ENCODE measurements at regions not wholly inside any gene's neighbourhood (a gene's known extent, or its start where the extent isn't known, plus 50 kb on each side); places are given as distances from the start of the nearest gene placed in this dataset.
"Not testable (repeated sequence)": the region's sequence is repeated elsewhere in the genome, so short reads cannot be mapped to it uniquely, and the experiment has no call there.

DNA sequence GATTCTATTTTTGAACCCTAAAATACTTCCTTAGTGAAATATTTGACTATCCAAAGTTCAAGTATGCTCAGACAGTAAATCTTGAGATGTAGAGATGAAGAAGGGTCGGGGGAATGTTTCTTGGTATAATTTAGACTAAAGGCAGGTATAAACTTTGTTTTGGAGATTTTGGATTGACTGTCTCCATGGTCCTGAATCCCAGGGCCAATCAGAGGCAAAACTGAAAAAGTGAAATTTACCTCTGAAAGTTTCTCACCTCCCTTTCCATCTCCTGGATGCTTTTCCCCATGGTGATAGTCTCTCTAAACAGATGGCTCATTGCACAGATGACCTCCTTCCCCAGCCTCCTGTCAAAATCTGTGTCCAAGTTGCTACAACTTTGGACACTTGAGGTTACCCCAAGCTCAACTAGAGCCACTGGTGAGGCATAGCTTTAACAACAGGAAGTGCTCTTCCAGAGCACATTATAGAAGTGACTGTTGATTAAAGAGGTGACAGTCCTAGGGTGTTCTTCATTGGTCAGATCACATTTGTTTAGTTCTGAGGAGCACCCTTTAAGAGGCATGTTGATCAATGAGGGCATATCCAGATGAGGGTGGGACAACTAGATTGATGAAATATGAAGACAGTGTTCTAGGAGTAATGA, 128.4 kb downstream of the AKAP11 start:
- DNase-seq = no peak

DNA sequence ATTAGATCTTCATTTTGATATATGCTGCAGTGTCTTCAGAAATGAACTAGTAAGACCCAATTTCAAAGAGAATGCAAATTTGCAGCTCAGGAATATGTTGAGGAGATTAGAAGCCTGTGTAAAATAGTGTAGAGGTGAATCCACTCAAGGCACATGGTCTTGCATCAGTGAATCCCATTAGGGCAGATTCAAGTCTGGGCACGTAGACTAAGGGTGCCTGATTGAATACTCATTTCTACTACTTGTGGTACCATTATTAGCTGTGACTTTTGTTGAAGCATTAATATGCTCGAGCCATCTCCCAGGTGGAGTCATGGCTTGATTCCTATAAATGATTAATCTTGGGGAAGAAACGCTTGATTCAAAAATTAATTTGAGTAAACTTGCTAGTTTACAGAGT, 129.4 kb downstream of the AKAP11 start:
- DNase-seq = no peak

DNA sequence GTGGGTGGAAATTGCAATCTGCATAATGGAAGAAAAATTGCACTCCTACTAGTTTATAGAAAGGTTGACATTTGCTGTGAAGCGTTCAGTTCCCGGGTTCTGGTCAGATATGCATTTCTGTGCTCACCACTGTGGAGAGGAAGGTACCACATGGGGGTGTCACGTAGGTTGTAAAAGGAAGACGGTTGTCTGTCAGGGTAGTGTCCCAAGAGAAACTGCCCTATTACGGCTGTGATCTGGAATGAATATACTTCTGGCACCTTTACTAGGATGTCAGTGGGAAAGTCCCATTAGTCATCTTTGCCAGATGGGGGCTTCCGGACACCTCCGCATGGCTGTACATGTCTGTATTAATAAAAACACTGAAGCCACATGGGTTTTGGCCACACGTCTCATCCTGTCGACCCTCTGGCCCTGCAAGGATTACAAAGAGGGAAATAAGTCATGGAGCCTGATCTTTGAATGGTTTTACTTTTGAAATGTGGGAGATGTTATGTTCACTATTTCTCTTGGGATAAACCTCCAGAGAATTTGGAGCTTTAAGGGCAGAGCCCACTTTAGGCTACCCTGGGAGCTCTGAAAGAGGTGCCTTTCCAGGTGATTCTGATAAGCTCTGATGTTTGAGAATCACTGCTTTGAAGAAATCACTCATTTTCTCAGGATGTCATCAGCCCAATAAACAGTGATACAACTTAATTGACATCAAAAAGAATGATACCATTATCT, 133.9 kb downstream of the AKAP11 start:
- peak; percentile 64 to 71 for DNase-seq

DNA sequence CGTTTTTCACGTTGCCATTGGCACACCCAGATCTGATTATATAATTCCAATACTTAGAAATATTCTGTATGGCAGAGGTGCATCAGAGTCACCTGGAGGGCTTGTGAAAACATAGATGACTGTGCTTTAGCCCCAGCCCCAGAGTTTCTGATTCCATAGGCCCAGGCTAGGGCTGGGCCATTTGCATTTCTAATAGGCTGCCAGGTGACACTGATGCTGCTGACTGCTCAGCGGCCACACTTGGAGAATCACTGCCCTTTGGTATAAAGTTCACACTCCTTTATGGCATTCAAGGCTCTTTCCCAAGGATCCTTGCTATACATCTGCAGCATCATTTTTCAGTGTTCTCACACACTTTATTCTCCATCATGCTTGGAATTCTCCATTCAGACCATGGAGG, 137.1 kb downstream of the AKAP11 start:
- no peak for DNase-seq

DNA sequence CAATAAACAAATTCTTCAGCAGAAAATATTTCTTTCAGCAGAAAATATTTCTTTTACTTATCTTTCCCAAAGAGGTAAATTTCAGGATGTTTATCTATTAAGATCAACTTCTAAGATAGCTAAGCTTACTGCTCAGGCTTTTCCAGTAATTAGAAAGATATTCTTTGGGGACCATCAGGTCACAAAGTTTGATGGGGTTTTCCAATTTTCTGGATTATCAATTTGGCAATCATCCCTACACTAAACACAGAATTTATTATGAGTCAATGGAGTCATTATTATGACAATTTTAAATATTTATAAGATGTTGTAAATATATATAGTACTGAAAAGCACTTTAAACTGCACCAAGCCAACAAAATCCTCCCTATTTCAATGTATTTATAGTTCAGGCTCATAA, 137.6 kb downstream of the AKAP11 start:
- no peak for DNase-seq

DNA sequence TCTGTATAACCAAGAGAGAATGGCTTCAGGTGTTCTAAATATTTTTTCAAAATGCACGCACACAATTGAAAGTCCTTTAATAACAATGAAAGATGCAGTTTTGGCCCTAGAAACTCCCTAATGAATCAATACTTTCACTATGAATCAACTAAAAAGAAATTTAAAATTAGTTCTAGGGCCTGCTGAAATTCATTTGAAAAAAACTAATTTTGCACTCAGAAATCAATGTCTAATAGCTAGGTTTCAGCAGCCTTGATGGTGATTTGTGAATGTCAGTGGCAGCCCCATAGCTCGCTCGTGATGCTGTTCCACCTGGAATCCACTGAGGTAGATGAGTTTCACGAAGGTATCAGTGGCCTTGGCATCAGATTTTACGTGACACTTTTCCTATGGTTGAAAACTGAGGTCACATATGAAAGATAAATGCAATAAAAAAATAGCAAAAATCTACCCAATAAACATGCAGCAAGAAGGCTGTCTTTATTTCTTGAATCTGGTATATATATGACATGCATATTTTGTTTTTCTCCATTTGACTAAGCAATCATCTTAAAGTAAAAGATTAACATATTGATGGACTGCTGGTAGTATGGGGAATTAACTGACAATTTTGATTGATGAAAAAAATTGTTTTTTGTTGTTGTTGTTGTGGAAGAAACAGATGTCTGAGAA, 141.0 kb downstream of the AKAP11 start:
- no peak for DNase-seq

DNA sequence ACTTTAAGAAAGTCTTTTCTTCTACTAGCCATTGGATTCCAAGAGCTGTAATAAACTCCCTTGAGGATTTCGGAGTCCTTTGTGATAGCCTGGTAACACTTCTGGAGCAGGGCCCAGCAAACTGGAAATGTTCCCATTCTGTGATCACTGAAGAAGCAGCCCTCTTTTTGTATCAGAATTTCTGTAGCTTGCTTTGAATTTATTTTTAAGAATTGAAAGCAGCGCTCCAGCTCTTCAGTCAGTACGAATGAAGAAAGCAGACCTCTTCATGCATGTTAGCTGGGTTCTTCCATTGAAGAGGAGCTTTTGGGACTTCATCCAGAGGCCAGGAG, 141.5 kb downstream of the AKAP11 start:
- no peak for DNase-seq

DNA sequence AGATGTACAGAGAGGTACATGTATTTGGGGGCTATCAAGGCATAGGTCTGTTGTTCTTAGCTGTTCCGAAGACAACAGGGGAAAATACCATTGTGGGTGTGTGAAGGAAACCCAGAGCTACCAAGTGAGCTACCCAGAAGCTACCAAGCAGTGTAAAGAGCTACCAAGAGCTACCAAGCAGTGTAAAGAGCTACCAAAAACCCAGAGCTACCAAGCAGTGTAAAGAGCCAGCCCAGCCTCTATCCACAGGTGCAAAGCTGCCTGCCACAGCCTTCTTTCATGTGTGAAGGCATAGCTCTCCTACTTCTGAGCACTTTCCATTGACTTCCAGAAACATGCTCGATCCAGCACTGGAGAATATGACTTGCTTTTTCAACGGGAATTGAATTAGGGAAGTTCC, 145.7 kb downstream of the AKAP11 start:
- no peak for DNase-seq

DNA sequence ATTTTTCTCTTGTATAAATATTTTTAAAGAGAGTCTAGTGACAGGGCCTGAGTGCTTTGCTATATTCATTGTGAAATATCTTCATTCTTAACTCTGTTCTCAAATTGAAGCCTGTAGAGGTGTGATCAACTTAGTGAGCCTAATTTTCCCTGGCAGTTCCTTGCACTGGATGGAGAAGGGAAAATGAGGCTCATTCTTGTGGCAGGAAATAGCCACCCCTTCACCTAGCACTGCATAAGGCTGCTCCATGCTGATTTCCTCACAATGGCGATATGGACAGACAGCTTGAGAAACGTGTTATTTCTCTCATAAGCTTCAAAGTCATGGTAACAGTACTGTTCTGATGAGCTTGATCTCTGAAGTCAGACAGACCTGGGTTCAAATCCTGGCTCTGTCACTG, 146.2 kb downstream of the AKAP11 start:
- no peak for DNase-seq

DNA sequence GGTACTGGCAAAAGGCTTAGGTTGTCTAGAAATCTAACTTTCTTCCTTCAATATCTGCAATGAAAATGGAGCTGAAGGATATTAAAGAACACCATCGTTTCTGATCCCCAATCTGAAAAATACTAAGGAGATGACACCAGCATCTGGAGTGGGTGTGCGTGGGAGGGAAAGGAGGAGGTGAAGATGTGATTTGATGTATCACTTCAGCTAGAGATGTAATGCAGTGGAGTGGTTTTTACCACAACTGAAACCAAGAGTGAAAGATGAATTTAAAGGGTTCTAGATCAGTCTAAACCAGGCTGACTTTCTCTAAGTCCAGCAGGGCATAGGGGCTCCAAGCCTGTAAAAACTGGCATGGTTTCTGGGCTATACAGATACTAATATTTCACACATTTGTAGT, 148.4 kb downstream of the AKAP11 start:
- peak; percentile 66 to 70 for DNase-seq

DNA sequence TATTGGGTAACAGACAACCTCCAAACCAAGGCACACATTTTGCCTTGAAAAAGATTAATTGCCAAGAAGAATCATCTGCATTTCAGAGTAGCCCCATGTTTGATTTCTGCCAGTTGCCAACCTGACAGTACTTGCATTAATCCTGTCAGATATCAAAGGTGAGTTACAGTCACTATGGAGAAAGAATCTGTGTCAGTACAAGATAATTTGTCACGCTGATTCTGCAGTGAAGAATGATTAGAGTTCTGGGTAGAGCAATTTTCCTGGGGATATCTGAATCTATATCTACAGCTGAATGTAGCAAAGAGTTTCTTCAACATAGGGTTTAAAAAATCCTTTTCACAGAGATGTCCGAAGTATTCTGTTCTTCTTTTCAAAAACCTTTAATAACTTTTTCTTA, 150.7 kb downstream of the AKAP11 start:
- DNase-seq = no peak

DNA sequence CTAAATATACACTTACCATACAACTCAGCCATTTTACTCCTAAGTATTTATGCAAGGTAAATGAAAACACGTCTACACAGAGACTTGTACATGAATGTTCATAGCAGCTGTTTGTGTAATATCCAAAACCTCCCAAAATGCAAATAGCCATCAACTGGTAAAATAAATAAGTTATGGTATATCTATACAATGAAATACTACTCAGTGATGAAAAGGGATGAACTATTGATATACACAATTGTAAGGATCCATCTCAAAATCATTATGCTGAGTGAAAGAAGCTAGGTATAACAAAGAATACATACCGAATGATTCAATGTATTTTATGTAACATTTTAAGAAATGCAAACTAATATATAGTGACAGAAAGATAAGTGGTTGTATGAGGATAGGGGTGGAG, 149.8 kb upstream of the TNFSF11 start:
- DNase-seq = no peak

DNA sequence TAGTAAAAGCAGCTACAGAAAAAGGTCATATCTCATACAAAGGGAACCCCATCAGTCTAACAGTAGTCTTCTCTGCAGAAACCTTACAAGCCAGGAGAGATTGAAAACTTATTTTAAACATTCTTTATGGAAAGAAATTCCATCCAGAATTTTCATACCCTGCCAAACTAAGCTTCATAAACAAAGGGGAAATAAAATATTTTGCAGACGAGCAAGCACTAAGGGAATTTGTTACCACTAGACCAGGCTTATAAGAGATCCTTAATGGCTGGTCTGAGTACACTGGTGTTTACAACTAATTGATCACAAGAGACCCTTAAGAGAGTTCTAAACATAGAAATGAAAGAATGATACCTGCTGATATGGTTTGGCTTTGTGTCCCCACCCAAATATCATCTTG, 128.6 kb upstream of the TNFSF11 start:
- no peak for DNase-seq

DNA sequence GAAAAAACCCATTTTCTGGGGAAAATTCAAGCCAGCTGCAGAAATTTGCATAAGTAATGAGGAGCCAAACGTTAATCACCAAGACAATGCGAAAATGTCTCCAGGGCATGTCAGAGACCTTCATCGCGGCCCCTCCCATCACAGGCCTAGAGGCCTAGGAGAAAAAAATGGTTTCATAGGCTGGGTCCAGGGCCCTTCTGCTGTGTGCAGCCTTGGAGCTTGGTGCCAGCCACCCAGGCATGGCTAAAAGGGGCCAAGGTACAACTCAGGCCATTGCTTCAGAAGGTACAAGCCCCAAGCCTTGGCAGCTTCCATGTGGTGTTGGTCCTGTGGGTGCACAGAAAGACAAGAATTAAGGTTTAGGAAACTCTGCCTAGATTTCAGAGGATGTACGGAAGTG, 127.4 kb upstream of the TNFSF11 start:
- not testable (repeated sequence) for DNase-seq

DNA sequence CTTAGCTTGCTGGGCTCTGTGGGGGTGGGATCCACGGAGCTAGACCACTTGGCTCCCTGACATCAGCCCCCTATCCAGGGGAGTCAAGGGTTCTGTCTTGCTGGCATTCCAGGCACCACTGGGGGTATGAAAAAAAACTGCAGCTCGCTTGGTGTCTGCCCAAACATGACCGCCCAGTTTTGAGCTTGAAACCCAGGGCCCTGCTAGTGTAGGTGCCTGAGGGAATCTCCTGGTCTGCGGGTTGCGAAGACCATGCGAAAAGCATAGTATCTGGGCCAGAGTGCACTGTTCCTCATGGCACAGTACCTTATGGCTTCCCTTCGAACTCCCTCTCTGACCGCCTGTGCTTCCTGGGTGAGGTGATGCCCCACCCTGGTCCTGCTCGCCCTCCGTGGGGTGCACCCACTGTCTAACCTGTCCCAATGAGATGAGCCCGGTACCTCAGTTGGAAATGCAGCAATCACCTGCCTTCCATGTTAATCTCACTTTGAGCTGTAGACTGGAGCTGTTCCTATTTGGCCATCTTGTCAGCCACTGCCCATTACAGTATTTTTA, 120.8 kb upstream of the TNFSF11 start:
- DNase-seq = no peak

DNA sequence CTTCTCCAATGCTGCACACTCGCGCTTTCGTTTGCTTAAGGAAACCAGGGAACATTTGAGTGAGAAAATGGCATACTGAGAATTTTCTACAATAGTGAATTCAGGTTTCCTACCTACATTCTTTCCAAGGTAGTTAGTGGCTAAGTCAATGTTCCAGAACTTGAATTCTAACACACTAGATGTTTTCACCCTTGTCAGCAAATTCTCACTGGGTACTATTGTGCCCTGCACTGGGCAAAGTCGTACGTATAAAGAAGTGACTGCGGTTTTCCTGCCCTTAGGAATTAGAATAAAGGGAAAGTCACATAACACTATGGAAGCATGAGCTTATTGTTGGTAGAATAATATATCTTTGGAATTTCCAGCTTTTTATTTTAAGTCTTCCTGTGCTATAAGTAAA, 119.2 kb upstream of the TNFSF11 start:
- no peak for DNase-seq

DNA sequence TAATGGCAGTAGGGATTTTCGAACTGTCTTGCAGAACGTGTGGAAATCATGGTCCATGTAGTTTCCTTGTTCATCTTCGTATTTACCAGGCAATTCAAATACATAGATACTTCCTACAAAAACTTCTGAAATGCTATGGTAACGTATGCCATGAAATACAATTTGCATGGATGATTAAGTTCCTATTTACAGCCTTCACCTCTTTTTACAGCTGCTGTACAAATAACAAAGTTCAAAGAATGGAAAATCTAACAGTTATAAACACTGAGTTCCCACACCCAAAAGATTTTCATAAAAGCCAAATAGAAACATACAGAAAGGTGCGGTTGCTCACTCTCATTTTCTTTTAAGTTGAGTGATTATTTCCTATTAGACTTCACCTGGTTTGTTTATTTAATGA, 115.8 kb upstream of the TNFSF11 start:
- DNase-seq = no peak

DNA sequence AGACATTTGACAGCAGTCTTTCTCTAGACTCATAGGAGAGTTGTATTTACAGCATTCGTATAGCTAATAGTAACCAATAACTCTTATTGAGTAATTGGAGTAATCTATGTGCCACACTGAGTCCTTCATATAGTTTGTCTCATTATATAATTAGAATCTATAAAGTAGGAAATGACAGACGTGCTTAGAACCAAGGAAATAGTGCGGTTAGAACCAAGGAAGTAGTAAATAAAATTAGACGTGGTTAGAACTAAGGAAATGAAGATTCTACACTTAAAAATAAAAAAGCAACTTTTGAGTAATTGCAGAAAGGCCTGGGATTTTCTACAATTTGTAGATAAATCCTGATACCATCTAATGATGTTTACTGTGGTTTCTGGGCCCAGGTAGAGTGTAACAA, 107.8 kb upstream of the TNFSF11 start:
- DNase-seq = no peak

DNA sequence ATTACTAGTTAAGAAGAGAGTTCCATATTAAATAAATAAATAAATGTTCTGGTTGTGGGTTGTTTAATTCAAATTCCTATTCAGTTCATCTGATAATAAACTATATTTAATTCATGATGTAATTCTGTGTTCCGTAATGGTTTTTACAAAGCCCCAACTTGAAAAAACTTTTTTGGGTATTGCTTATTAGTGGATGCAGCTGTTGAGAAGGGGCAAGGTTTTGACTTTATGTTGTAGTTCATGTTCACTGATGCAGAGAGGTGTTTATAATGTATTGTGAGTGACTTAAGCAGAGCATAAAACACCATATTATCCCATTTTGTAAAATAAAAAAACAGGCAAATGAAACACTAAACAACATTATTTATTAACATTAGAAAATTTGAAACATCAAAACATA, 107.3 kb upstream of the TNFSF11 start:
- no peak for DNase-seq

DNA sequence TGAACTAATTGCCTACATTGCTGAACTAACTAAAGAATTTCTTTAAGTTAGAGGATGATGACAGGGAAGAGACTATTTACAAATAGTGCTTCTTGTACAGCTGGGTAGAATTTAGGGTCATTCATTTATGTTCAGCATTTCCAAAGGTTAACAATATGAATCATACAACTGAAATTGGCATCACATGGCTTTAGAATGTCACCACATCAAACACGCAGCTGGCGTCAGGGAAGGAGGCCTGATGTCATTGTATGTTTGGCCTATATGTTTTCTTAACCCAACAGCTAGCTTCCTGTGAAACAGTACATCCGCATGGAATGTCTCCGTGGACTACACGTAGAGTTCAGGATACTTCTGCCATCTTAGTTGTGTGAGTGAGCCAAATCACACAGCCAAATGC, 99.0 kb upstream of the TNFSF11 start:
- peak; percentile 31 to 34 for DNase-seq

DNA sequence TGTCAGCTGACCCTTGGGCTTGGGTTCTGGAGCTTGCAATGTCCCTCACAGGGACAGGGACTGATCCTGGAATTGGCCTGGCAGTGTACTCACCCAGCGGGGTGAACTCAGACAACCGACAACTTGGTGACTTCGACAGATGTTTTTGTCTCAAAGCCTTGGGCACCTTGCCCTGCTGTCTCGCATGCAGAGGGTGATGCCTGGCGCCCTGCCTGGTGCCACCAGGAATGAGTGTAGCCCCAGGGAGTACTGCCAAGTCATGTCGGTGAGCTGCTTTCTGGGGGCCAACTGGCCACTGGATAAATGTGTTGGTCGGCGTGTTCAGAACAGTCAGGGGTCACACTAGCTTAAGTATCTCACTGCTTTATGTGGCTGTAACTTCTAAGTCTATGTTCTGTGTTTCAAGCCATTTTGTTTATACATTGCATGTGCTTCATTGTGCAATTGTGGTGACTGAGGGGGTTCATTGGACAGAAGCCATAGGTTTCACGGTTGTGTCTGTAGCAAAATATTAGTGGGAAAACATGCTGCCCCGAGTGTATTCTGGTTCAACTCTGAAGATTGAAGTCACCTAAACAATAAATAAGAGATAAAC, 96.3 kb upstream of the TNFSF11 start:
- DNase-seq = no peak

DNA sequence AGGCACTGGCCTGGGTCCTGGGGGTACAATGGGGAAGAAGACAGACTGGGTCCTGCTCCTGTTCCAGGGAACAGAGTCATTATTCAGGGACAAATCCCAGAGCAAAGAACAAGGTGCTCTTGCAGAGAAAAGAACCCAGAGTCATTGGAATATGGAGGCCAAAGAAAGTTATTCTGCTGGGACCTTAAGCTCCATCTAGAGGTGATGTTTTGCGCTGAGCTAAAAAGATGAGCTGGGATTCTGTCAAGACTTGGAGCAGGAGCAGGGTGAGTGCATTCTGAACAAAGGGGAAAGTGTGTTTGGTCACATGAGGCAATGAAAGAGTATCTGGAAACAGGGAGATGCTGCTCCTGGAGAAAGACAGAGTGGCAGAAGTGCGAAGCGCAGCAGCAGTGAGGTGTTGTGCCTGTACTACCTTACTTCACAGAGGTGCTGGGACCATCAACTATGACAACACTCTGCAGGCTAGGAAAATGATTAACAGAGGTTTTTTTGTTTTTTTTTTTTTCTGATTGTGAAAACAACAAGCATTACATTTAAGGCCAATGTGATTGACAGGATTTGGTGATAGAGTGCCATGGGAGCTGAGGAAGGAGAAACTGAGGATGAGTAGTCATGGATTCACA, 95.3 kb upstream of the TNFSF11 start:
- no peak for DNase-seq

DNA sequence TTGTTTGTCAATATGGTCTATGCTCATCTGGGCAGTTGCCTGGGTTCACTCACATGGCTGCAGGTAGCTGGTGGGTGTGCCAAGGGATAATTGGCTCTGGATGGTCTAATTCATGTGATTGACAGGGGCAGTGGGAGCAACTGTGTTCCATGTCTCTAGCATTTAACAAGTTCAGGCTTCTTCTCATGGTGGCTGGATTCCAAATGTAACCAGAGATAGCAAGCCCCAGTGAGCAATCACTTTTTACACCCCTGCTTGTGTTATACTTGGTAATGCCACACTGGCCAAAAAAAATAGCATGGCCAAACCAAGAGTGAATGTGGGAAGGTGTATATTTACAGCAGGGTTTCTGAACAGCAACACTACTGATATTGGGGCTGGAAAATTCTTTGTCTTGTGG, 89.6 kb upstream of the TNFSF11 start:
- DNase-seq = no peak
